Fibroblast of upper back skin (primary cell): ENCODE measurements at regions not wholly inside any gene's neighbourhood (a gene's known extent, or its start where the extent isn't known, plus 50 kb on each side); places are given as distances from the start of the nearest gene placed in this dataset.
"Not testable (repeated sequence)": the region's sequence is repeated elsewhere in the genome, so short reads cannot be mapped to it uniquely, and the experiment has no call there.

Experiments
- DNase-seq: peaks from one replicate; pipeline ENCODE4 v3.0.0-alpha.2; 2013

GRCh38 chr1:14320986-14321385, 277.5 kb upstream of the KAZN start:
- DNase-seq = no peak

GRCh38 chr1:14321422-14321821, 277.1 kb upstream of the KAZN start:
- DNase-seq = no peak

GRCh38 chr1:14323568-14324247, 274.8 kb upstream of the KAZN start:
- DNase-seq = no peak

- DNase-seq = no peak
These were observed 274.2 kb upstream of the KAZN start for GRCh38 chr1:14324248-14324630.

GRCh38 chr1:14326857-14327256, 271.6 kb upstream of the KAZN start:
- DNase-seq = no peak

GRCh38 chr1:14328685-14329084, 269.8 kb upstream of the KAZN start:
- DNase-seq = no peak

- peak; percentile 62 for DNase-seq
These were observed 266.3 kb upstream of the KAZN start for GRCh38 chr1:14332158-14332557.

GRCh38 chr1:14334336-14335176, 263.9 kb upstream of the KAZN start:
- DNase-seq = no peak

- no peak for DNase-seq
These were observed 260.0 kb upstream of the KAZN start for GRCh38 chr1:14338509-14338908.

- no peak for DNase-seq
These were observed 259.2 kb upstream of the KAZN start for GRCh38 chr1:14339288-14339687.

- peak; percentile 58 for DNase-seq
These were observed 258.3 kb upstream of the KAZN start for GRCh38 chr1:14340002-14340785.

- no peak for DNase-seq
These were observed 257.3 kb upstream of the KAZN start for GRCh38 chr1:14341147-14341546.

- DNase-seq = no peak
These were observed 252.4 kb upstream of the KAZN start for GRCh38 chr1:14345946-14346550.

- DNase-seq = no peak
These were observed 251.3 kb upstream of the KAZN start for GRCh38 chr1:14347186-14347585.

- DNase-seq = no peak
These were observed 250.7 kb upstream of the KAZN start for GRCh38 chr1:14347776-14348175.

GRCh38 chr1:14350197-14350596, 248.3 kb upstream of the KAZN start:
- DNase-seq = no peak

GRCh38 chr1:14352897-14353296, 245.6 kb upstream of the KAZN start:
- no peak for DNase-seq

GRCh38 chr1:14361005-14361404, 237.5 kb upstream of the KAZN start:
- DNase-seq = not testable (repeated sequence)

- no peak for DNase-seq
These were observed 236.2 kb upstream of the KAZN start for GRCh38 chr1:14362331-14362730.

- DNase-seq = no peak
These were observed 235.4 kb upstream of the KAZN start for GRCh38 chr1:14363036-14363590.

GRCh38 chr1:14363707-14364413, 234.6 kb upstream of the KAZN start:
- DNase-seq = no peak

GRCh38 chr1:14365301-14365988, 233.0 kb upstream of the KAZN start:
- peak; percentile 9 for DNase-seq
